Pulmonary artery endothelial cell (primary cell): ENCODE measurements at regions not wholly inside any gene's neighbourhood (a gene's known extent, or its start where the extent isn't known, plus 50 kb on each side); places are given as distances from the start of the nearest gene placed in this dataset.
"Not testable (repeated sequence)": the region's sequence is repeated elsewhere in the genome, so short reads cannot be mapped to it uniquely, and the experiment has no call there.

Source experiments
- DNase-seq: peaks from one replicate; pipeline ENCODE4 v3.0.0-alpha.2; 2011; ENCODE audit warnings: low read depth, low spot score

GRCh38 chr10:9824631-9825071, 1193.0 kb upstream of the CELF2 start:
- DNase-seq: no peak

GRCh38 chr10:9825491-9826018, 1192.1 kb upstream of the CELF2 start:
- DNase-seq: peak; percentile 5

GRCh38 chr10:9828110-9828509, 1189.6 kb upstream of the CELF2 start:
- DNase-seq: no peak

- no peak for DNase-seq
Observed at GRCh38 chr10:9833942-9834341, 1183.7 kb upstream of the CELF2 start.

GRCh38 chr10:9834434-9834833, 1183.2 kb upstream of the CELF2 start:
- no peak for DNase-seq

GRCh38 chr10:9845075-9845474, 1172.6 kb upstream of the CELF2 start:
- DNase-seq: no peak

- DNase-seq: no peak
Observed at GRCh38 chr10:9848278-9848677, 1169.4 kb upstream of the CELF2 start.

- DNase-seq: no peak
Observed at GRCh38 chr10:9848981-9849380, 1168.7 kb upstream of the CELF2 start.

- no peak for DNase-seq
Observed at GRCh38 chr10:9850415-9850814, 1167.3 kb upstream of the CELF2 start.

- no peak for DNase-seq
Observed at GRCh38 chr10:9851808-9852207, 1165.9 kb upstream of the CELF2 start.

- no peak for DNase-seq
Observed at GRCh38 chr10:9853405-9854355, 1164.0 kb upstream of the CELF2 start.

- DNase-seq: not testable (repeated sequence)
Observed at GRCh38 chr10:9855451-9855850, 1162.2 kb upstream of the CELF2 start.

- no peak for DNase-seq
Observed at GRCh38 chr10:9858816-9859215, 1158.9 kb upstream of the CELF2 start.

GRCh38 chr10:9860045-9860444, 1157.6 kb upstream of the CELF2 start:
- no peak for DNase-seq

- DNase-seq: no peak
Observed at GRCh38 chr10:9863559-9864121, 1154.0 kb upstream of the CELF2 start.

- no peak for DNase-seq
Observed at GRCh38 chr10:9868499-9868898, 1149.2 kb upstream of the CELF2 start.

GRCh38 chr10:9869205-9869604, 1148.5 kb upstream of the CELF2 start:
- no peak for DNase-seq

GRCh38 chr10:9869606-9870176, 1148.0 kb upstream of the CELF2 start:
- no peak for DNase-seq

- DNase-seq: no peak
Observed at GRCh38 chr10:9875353-9875752, 1142.3 kb upstream of the CELF2 start.

GRCh38 chr10:9877978-9878377, 1139.7 kb upstream of the CELF2 start:
- no peak for DNase-seq

GRCh38 chr10:9878383-9878782, 1139.3 kb upstream of the CELF2 start:
- no peak for DNase-seq

GRCh38 chr10:9885761-9886160, 1131.9 kb upstream of the CELF2 start:
- no peak for DNase-seq
